ENCODE measurements at regions not wholly inside any gene's neighbourhood (a gene's known extent, or its start where the extent isn't known, plus 50 kb on each side); places are given as distances from the start of the nearest gene placed in this dataset.

DNA sequence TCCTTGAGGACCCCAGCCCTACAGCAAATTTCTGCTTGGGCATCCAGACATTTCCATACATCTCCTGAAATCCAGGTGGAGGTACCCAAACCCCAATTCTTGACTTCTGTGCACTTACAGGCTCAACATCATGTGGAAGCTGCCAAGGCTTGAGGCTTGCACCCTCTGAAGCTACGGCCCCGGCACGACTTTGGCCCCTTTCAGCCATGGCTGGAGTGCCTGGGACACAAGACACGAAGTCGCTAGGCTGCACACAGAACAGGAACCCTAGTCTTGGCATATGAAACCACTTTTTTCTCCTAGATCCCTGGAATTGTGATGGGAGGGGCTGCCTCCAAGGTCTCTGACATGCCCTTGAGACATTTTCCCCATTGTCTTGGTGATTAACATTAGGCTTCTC is 1417.7 kb downstream of the ARAP2 start:
- Histone ChIP-seq H4K8ac (replicated peaks; ENCODE audit: insufficient read length, low read depth, low read length) (no peak overlapping the region), H3K14ac (ENCODE audit: insufficient read depth, low read length) (no peak overlapping the region), H3K18ac (ENCODE audit: insufficient read length, low read depth, low read length) (no peak overlapping the region), H3K4ac (ENCODE audit: low read depth, low read length) (no peak overlapping the region), H3T11ph (ENCODE audit: low read length) (no peak overlapping the region), H3K23ac (ENCODE audit: insufficient read length, low read depth, low read length) (no peak overlapping the region), H3K27me3 (ENCODE audit: insufficient read depth, low read length) (no peaks in the 10 kb centered on the region), H3K23me2 (ENCODE audit: insufficient read length, low read depth, low read length, poor library complexity, severe bottlenecking) (no peaks in the 10 kb centered on the region), H3K9ac (ENCODE audit: extremely low read depth, insufficient read length, low read length) (no peak overlapping the region), H2BK120ac (ENCODE audit: low read depth, low read length, poor library complexity, severe bottlenecking) (no peak overlapping the region), H3K27ac (ENCODE audit: insufficient read length, low read depth, low read length) (no peak overlapping the region), H3K79me1 (ENCODE audit: insufficient read depth, low read depth, low read length, poor library complexity, severe bottlenecking) (no peaks in the 10 kb centered on the region), H2BK15ac (ENCODE audit: low read depth, low read length) (no peak overlapping the region), H3K56ac (ENCODE audit: insufficient read length, low read depth, low read length) (no peak overlapping the region), H4K20me1 (ENCODE audit: control insufficient read depth, insufficient read depth, insufficient read length) (no peaks in the 10 kb centered on the region), H2BK20ac (ENCODE audit: low read depth, low read length, poor library complexity, severe bottlenecking) (no peak overlapping the region), H4K5ac (ENCODE audit: insufficient read length, low read depth, low read length) (no peak overlapping the region), H2AFZ (ENCODE audit: low read length) (no peak overlapping the region), H4K91ac (ENCODE audit: insufficient read length, low read depth, low read length) (no peak overlapping the region), H2BK5ac (ENCODE audit: insufficient read length, low read length) (no peak overlapping the region), H3K79me2 (ENCODE audit: insufficient read depth, low read length) (no peaks in the 10 kb centered on the region), H2AK5ac (ENCODE audit: insufficient read length, low read length) (no peak overlapping the region), H2BK12ac (ENCODE audit: insufficient read length, low read depth, low read length) (no peak overlapping the region), H3K4me1 (ENCODE audit: insufficient read depth, low read length) (no peaks in the 10 kb centered on the region), H3K9me3 (ENCODE audit: control insufficient read depth, low read depth, low read length) (no peaks in the 10 kb centered on the region), H3K4me2 (ENCODE audit: insufficient read depth, insufficient read length, low read length) (no peak overlapping the region)
- WGBS (ENCODE audit: extremely low coverage, insufficient read length, low lambda C conversion rate), result no CpG with 5 or more reads among the region's 5 CpGs
- Mint-ChIP-seq H3K4me3 (no peak overlapping the region), H3K36me3 (ENCODE audit: insufficient read depth in 1 of 3, low read depth in 3 of 3) (no peaks in the 10 kb centered on the region), H3K4me1 (no peaks in the 10 kb centered on the region), H3K27ac (no peak overlapping the region), H3K27me3 (ENCODE audit: low read depth) (no peaks in the 10 kb centered on the region), H3K9me3 (no peaks in the 10 kb centered on the region)
- TF ChIP-seq, protein P1, sequence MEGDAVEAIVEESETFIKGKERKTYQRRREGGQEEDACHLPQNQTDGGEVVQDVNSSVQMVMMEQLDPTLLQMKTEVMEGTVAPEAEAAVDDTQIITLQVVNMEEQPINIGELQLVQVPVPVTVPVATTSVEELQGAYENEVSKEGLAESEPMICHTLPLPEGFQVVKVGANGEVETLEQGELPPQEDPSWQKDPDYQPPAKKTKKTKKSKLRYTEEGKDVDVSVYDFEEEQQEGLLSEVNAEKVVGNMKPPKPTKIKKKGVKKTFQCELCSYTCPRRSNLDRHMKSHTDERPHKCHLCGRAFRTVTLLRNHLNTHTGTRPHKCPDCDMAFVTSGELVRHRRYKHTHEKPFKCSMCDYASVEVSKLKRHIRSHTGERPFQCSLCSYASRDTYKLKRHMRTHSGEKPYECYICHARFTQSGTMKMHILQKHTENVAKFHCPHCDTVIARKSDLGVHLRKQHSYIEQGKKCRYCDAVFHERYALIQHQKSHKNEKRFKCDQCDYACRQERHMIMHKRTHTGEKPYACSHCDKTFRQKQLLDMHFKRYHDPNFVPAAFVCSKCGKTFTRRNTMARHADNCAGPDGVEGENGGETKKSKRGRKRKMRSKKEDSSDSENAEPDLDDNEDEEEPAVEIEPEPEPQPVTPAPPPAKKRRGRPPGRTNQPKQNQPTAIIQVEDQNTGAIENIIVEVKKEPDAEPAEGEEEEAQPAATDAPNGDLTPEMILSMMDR (conservative IDR thresholded peaks at IDR 0.05), result no peak
- DNase-seq, result no peak

All from H9 (cell line).